ENCODE measurements at regions not wholly inside any gene's neighbourhood (a gene's known extent, or its start where the extent isn't known, plus 50 kb on each side); places are given as distances from the start of the nearest gene placed in this dataset.

DNA sequence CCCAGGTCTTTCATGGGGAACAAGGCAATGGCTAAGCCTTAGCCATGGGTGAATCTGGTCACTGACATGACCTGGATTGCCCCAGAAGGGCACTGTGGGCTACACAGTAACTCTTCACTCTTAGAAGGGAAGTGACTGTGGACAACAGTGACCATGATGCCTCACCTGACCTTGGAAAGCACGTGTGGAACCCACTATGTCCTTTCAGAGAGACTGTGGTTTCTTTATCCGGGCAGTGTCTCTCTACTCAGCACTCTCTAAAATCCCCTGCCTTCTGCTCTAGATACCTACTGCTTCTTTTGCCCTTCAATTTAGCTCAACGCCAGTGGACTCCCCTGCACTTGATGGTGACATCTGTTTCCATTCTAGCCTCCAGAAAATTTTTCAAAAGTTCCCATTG, 66.1 kb upstream of the ANKFN1 start:
- Histone ChIP-seq H3K36me3 (ENCODE audit: control insufficient read depth, insufficient read depth, low read length) (no peaks in the 10 kb centered on the region), H3K4me3 (ENCODE audit: low read depth, low read length) (no peak overlapping the region), H3K27me3 (ENCODE audit: control insufficient read depth, insufficient read depth, low read length) (no peaks in the 10 kb centered on the region)
- DNase-seq (ENCODE audit: low read depth): no peak
- no peak for FAIRE-seq
- TF ChIP-seq, protein P1, sequence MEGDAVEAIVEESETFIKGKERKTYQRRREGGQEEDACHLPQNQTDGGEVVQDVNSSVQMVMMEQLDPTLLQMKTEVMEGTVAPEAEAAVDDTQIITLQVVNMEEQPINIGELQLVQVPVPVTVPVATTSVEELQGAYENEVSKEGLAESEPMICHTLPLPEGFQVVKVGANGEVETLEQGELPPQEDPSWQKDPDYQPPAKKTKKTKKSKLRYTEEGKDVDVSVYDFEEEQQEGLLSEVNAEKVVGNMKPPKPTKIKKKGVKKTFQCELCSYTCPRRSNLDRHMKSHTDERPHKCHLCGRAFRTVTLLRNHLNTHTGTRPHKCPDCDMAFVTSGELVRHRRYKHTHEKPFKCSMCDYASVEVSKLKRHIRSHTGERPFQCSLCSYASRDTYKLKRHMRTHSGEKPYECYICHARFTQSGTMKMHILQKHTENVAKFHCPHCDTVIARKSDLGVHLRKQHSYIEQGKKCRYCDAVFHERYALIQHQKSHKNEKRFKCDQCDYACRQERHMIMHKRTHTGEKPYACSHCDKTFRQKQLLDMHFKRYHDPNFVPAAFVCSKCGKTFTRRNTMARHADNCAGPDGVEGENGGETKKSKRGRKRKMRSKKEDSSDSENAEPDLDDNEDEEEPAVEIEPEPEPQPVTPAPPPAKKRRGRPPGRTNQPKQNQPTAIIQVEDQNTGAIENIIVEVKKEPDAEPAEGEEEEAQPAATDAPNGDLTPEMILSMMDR (IDR thresholded peaks at IDR 0.05; ENCODE audit: insufficient read depth, low read length, severe bottlenecking): no peak

DNA sequence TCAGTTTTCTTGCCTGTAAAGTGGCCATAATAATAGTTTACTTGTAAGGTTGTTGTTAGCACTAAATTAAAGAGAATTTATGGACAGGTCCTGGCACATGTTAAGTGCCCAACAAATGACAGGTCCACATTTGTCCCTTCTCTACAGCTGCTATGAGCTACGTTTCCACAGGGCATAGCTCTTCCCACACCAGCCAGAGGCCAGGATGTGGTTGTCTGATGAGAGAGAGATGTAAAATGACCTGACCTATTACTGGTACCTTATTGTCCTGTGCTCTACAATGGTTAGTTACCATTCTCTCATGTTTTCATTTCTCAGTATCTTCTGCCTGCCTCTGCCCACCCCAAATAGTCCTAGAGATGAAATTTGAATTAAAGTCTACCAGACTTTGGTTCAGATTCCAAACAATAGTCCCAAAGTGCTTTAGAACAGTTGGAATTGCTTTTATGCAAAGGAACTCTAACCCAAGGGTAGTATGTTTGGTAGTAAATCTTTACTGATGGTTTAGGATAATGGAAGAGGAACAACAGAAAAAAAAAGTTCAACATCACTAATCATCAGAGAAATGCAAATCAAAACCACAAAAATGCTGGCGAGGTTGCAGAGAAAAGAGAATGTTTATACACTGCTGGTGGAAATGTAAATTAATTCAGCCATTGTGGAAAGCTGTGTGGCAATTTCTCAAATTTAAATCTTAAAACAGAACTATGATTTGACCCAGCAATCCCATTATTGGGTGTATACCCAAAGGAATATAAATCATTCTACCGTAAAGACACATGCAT, 57.1 kb upstream of the ANKFN1 start:
- Histone ChIP-seq H3K4me3 (ENCODE audit: low read depth, low read length) (no peak overlapping the region), H3K27me3 (ENCODE audit: control insufficient read depth, insufficient read depth, low read length) (no peaks in the 10 kb centered on the region), H3K36me3 (ENCODE audit: control insufficient read depth, insufficient read depth, low read length) (no peaks in the 10 kb centered on the region)
- no peak for DNase-seq (ENCODE audit: low read depth)
- TF ChIP-seq, protein P1 (IDR thresholded peaks at IDR 0.05; ENCODE audit: insufficient read depth, low read length, severe bottlenecking): no peak
- FAIRE-seq: no peak

DNA sequence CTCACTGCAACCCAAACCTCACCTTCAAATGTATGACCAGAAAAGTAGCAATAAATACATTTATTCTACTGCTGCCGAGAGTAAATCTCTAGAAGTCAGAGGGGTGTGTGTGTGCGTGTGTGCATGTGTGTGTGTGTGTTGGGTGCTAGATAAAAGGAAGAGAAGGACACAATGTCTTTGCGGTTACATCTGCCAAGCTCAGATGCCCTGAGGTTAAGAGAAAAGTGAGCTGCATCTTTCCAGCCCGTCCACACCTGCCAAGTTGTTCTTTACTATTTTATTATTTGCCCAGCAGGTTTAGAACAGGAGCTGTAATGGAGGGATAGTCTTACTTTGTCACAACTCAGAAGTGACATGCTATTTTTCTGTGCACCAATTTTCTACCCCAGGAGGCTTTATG, 54.5 kb upstream of the ANKFN1 start:
- no peak for DNase-seq (ENCODE audit: low read depth)
- TF ChIP-seq, protein P1 (IDR thresholded peaks at IDR 0.05; ENCODE audit: insufficient read depth, low read length, severe bottlenecking): no peak
- Histone ChIP-seq H3K4me3 (ENCODE audit: low read depth, low read length) (no peak overlapping the region), H3K27me3 (ENCODE audit: control insufficient read depth, insufficient read depth, low read length) (no peaks in the 10 kb centered on the region), H3K36me3 (ENCODE audit: control insufficient read depth, insufficient read depth, low read length) (no peaks in the 10 kb centered on the region)
- FAIRE-seq: no peak

DNA sequence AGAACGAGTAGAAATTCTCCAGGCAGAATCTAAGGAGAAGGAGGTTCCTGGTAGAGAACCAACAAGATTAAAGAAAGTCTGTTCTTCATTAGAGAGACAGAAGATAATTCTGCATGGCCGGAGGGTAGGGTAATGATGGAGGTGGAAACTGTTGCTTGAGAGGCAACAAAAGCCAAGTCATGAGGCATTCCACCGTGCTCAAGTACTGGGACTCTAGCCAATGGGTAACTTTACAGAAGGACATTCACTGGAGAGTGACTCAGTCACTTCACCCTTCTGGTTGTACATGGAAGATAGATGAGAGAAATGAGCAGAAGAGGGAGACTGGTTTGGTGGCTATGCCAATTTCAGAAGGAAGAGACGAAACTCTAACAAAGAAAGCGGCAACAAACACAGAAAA, 53.6 kb upstream of the ANKFN1 start:
- Histone ChIP-seq H3K36me3 (ENCODE audit: control insufficient read depth, insufficient read depth, low read length) (no peaks in the 10 kb centered on the region), H3K27me3 (ENCODE audit: control insufficient read depth, insufficient read depth, low read length) (no peaks in the 10 kb centered on the region), H3K4me3 (ENCODE audit: low read depth, low read length) (no peak overlapping the region)
- TF ChIP-seq, protein P1 (IDR thresholded peaks at IDR 0.05; ENCODE audit: insufficient read depth, low read length, severe bottlenecking): no peak
- DNase-seq (ENCODE audit: low read depth) (no peak), FAIRE-seq (no peak)

Measured in bronchial epithelial cell (primary cell).